Umbilical cord (tissue), 1 donor: ENCODE measurements at regions not wholly inside any gene's neighbourhood (a gene's known extent, or its start where the extent isn't known, plus 50 kb on each side); places are given as distances from the start of the nearest gene placed in this dataset.
"Not testable (repeated sequence)": the region's sequence is repeated elsewhere in the genome, so short reads cannot be mapped to it uniquely, and the experiment has no call there.

Experiments used
- DNase-seq: peaks from one replicate; pipeline ENCODE4 v3.0.0-alpha.2; 2015; ENCODE audit warnings: low spot score

GRCh38 chr2:185988907-185989306 lies 250.3 kb downstream of the FSIP2 start:
- DNase-seq, result not testable (repeated sequence)

GRCh38 chr2:185990861-185991525 lies 252.4 kb downstream of the FSIP2 start:
- peak; percentile 11 for DNase-seq

- DNase-seq, result no peak
Observed at GRCh38 chr2:185998562-185999070, 260.0 kb downstream of the FSIP2 start.

GRCh38 chr2:186009341-186009740 lies 270.7 kb downstream of the FSIP2 start:
- DNase-seq, result no peak

- no peak for DNase-seq
Observed at GRCh38 chr2:186017278-186017677, 278.7 kb downstream of the FSIP2 start.

GRCh38 chr2:186024921-186025320 lies 286.3 kb downstream of the FSIP2 start:
- DNase-seq, result no peak

- DNase-seq, result no peak
Observed at GRCh38 chr2:186027922-186028321, 289.3 kb downstream of the FSIP2 start.

- DNase-seq, result no peak
Observed at GRCh38 chr2:186031229-186031628, 292.6 kb downstream of the FSIP2 start.

GRCh38 chr2:186032102-186032738 lies 293.6 kb downstream of the FSIP2 start:
- peak; percentile 17 for DNase-seq

GRCh38 chr2:186032930-186033329 lies 294.3 kb downstream of the FSIP2 start:
- DNase-seq, result no peak

GRCh38 chr2:186033541-186033940 lies 294.9 kb downstream of the FSIP2 start:
- DNase-seq, result no peak

- DNase-seq, result no peak
Observed at GRCh38 chr2:186036862-186037449, 298.4 kb downstream of the FSIP2 start.

- no peak for DNase-seq
Observed at GRCh38 chr2:186042207-186043028, 303.8 kb downstream of the FSIP2 start.

GRCh38 chr2:186044761-186045160 lies 306.2 kb downstream of the FSIP2 start:
- DNase-seq, result no peak

GRCh38 chr2:186052930-186053329 lies 314.3 kb downstream of the FSIP2 start:
- DNase-seq, result no peak

GRCh38 chr2:186058614-186059013 lies 320.0 kb downstream of the FSIP2 start:
- no peak for DNase-seq

- DNase-seq, result no peak
Observed at GRCh38 chr2:186059096-186059495, 320.5 kb downstream of the FSIP2 start.

- peak; percentile 52 for DNase-seq
Observed at GRCh38 chr2:186060744-186061440, 322.3 kb downstream of the FSIP2 start.

- DNase-seq, result no peak
Observed at GRCh38 chr2:186064507-186064906, 325.9 kb downstream of the FSIP2 start.

- no peak for DNase-seq
Observed at GRCh38 chr2:186065491-186065890, 326.9 kb downstream of the FSIP2 start.

- peak; percentile 73 for DNase-seq
Observed at GRCh38 chr2:186068139-186068801, 329.7 kb downstream of the FSIP2 start.
